Ishikawa (cell line): ENCODE measurements at regions not wholly inside any gene's neighbourhood (a gene's known extent, or its start where the extent isn't known, plus 50 kb on each side); places are given as distances from the start of the nearest gene placed in this dataset.

Experiments
- CEBPB ChIP-seq: IDR thresholded peaks from 2 replicates; pipeline ENCODE4 v1.6.1; 2012
- CREB1 ChIP-seq: IDR thresholded peaks from 2 replicates; pipeline ENCODE4 v1.6.1; 2012; ENCODE audit warnings: low read depth
- EGR1 ChIP-seq: IDR thresholded peaks from 2 replicates; pipeline ENCODE4 v1.6.1; 2012
- EP300 ChIP-seq: IDR thresholded peaks from 2 replicates; pipeline ENCODE4 v1.6.1; 2012; ENCODE audit warnings: borderline replicate concordance
- FOXM1 ChIP-seq: IDR thresholded peaks from 2 replicates; pipeline ENCODE4 v1.6.1; 2012; ENCODE audit warnings: low read depth, borderline replicate concordance
- NFIC ChIP-seq: IDR thresholded peaks from 2 replicates; pipeline ENCODE4 v1.6.1; 2012
- RAD21 ChIP-seq: IDR thresholded peaks from 2 replicates; pipeline ENCODE4 v1.6.1; 2012; ENCODE audit warnings: low read depth
- TAF1 ChIP-seq: IDR thresholded peaks from 2 replicates; pipeline ENCODE4 v1.6.1; 2012; ENCODE audit warnings: low read depth, mild to moderate bottlenecking
- TCF12 ChIP-seq: IDR thresholded peaks from 2 replicates; pipeline ENCODE4 v1.6.1; 2012; ENCODE audit warnings: low read depth
- TEAD4 ChIP-seq: IDR thresholded peaks from 2 replicates; pipeline ENCODE4 v1.6.1; 2012
- YY1 ChIP-seq: IDR thresholded peaks from 2 replicates; pipeline ENCODE4 v1.6.1; 2012; ENCODE audit warnings: low read depth
- ZBTB7A ChIP-seq: IDR thresholded peaks from 2 replicates; pipeline ENCODE4 v1.6.1; 2012; ENCODE audit warnings: low read depth
- TF ChIP-seq, protein P1 (sequence below): IDR thresholded peaks from 2 replicates; pipeline ENCODE4 v1.6.1; 2012
- TF ChIP-seq, protein P2 (sequence below): IDR thresholded peaks from 2 replicates; pipeline ENCODE4 v1.6.1; 2012; ENCODE audit warnings: low read depth, mild to moderate bottlenecking
- TF ChIP-seq, protein P3 (sequence below): IDR thresholded peaks from 2 replicates; pipeline ENCODE4 v1.6.1; 2012

DNA sequence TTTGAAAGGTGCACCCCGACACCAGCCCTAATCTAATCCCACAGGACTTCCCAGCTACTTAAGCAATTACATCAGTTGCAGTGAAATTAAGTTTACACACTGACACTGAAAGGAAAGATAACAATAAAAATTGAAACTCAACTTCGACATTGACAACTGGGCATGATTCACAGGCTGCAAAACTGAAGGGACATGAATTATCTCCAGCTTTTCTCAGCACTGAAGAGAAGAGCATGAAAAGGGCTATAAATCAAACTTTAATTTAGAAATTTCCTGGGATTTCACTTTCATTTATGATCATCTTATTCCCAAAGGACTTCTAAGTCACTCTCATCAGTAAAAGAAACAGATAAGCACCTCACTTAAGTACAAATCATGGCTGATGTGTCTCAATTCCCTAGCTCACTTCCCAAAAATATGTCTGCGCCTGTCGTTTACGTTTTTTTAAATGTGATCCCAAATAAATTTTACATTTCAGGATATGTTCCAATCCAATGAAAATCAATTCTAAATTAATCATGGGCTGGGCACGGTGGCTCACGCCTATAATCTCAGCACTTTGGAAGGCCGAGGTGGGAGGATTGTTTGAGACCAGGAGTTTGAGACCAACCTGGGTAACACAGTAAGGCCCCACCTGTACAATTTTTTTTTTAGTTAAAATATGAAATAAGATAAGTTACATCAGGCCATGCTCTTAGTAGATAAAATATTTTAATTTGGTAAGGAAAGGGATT is 134.4 kb upstream of the TBL1X start:
- TF ChIP-seq FOXM1, result no peak
- TF ChIP-seq, protein P1, sequence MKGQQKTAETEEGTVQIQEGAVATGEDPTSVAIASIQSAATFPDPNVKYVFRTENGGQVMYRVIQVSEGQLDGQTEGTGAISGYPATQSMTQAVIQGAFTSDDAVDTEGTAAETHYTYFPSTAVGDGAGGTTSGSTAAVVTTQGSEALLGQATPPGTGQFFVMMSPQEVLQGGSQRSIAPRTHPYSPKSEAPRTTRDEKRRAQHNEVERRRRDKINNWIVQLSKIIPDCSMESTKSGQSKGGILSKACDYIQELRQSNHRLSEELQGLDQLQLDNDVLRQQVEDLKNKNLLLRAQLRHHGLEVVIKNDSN, result no peak

DNA sequence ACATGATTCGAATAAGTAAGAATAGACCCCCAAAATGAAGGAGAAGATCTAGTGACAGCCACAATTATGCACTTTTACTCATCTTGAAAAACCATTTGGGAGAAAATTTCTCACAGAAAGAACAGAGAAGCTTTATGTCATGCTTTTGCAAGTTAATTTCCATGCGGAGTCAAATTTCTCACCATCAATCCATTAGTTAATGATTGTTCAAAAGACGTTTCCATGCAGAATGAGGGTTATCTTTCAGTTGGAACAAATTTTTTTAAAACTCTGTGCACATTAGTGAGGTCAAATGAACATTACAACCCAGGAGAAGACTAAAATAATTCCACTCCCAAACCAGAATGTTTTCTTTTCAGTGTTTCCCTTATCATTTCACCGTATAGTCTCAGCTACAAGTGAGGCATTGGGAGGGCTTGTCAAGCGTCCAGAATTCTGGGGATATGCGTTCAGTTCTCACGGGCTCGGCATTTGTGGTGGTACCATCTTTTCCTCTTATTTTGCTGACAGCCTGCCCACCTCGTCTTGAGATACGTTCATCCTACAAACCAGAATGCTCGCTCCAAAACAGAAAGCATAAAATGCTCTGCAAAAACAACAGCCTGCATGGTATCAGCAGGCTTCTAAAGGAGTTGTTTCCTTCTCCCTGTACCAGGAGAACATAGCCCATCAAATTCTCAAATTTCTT is 130.8 kb upstream of the TBL1X start:
- TF ChIP-seq TEAD4 (no peak), CEBPB (no peak), FOXM1 (no peak), EP300 (no peak), TAF1 (no peak), ZBTB7A (no peak), EGR1 (no peak), RAD21 (no peak), NFIC (no peak)
- TF ChIP-seq, protein P1, result no peak
- TF ChIP-seq, protein P2, sequence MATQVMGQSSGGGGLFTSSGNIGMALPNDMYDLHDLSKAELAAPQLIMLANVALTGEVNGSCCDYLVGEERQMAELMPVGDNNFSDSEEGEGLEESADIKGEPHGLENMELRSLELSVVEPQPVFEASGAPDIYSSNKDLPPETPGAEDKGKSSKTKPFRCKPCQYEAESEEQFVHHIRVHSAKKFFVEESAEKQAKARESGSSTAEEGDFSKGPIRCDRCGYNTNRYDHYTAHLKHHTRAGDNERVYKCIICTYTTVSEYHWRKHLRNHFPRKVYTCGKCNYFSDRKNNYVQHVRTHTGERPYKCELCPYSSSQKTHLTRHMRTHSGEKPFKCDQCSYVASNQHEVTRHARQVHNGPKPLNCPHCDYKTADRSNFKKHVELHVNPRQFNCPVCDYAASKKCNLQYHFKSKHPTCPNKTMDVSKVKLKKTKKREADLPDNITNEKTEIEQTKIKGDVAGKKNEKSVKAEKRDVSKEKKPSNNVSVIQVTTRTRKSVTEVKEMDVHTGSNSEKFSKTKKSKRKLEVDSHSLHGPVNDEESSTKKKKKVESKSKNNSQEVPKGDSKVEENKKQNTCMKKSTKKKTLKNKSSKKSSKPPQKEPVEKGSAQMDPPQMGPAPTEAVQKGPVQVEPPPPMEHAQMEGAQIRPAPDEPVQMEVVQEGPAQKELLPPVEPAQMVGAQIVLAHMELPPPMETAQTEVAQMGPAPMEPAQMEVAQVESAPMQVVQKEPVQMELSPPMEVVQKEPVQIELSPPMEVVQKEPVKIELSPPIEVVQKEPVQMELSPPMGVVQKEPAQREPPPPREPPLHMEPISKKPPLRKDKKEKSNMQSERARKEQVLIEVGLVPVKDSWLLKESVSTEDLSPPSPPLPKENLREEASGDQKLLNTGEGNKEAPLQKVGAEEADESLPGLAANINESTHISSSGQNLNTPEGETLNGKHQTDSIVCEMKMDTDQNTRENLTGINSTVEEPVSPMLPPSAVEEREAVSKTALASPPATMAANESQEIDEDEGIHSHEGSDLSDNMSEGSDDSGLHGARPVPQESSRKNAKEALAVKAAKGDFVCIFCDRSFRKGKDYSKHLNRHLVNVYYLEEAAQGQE, result no peak

DNA sequence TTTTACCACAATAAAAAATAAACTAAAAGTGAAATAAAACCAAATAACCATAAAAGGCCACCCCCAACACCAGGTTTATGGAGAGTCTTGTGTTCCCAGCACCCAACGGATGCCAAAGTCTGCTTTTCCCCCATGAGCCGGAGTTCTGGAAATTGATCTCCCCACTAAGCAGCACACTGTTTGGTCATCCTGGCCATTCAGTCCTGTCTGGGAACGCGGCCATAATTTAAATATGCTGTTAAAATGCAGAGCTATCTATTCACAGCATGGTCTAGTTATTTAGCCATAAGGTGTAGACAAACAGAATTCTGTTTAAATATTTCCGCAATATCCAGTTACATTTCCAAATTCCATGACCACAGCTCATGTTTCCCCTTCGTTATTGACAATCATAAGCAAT is 129.6 kb upstream of the TBL1X start:
- TF ChIP-seq, protein P2, result no peak
- TF ChIP-seq ZBTB7A, result no peak
- no peak for TF ChIP-seq EP300
- TF ChIP-seq TEAD4, result no peak
- TF ChIP-seq FOXM1, result no peak
- no peak for TF ChIP-seq TAF1
- no peak for TF ChIP-seq CREB1
- TF ChIP-seq NFIC, result no peak
- TF ChIP-seq, protein P1, result no peak
- TF ChIP-seq RAD21, result no peak
- TF ChIP-seq EGR1, result no peak
- no peak for TF ChIP-seq YY1
- TF ChIP-seq CEBPB, result no peak
- TF ChIP-seq, protein P3, sequence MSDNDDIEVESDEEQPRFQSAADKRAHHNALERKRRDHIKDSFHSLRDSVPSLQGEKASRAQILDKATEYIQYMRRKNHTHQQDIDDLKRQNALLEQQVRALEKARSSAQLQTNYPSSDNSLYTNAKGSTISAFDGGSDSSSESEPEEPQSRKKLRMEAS, result no peak
- no peak for TF ChIP-seq TCF12

DNA sequence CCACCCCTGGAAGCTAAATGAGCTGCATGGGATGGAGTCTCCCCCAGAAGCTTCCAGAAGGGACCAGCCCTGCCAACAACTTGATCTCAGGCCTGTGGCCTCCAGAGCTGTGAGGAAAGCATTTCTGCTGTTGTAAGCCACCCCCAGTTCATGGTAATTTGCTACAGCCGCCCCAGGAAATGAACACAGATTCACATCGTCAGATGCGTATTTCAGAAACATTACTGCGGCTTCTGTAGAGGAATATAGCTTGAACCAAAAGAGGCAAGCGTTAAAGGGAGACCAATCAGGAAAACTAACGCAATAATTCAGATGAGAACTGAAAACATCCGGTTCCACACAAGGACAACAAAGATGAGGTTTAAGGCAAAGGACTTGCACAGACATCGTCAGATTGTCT is 128.4 kb upstream of the TBL1X start:
- TF ChIP-seq RAD21, result no peak
- no peak for TF ChIP-seq TCF12
- TF ChIP-seq TAF1, result no peak
- no peak for TF ChIP-seq CREB1
- no peak for TF ChIP-seq FOXM1
- TF ChIP-seq ZBTB7A, result no peak
- TF ChIP-seq EP300, result no peak

DNA sequence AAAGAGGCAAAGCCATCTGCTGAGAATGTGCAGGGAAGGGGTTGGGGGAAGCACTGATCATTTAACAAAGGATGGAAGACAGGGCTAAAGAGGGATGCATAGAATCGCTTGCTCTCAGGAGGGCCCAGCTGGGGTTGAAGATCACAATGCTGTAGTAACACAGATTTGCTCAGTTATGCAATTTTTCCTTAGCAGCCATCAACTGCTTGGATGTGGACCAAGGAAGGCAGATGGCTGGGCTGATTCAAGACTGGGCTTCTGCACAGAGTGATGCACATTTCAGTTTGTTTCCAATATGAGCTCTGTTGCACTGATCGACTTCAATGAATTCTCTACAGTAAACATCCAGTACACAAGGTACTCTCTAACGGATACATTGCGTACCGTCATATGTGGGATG is 127.8 kb upstream of the TBL1X start:
- TF ChIP-seq, protein P2, result no peak
- TF ChIP-seq CEBPB, result no peak
- no peak for TF ChIP-seq ZBTB7A
- no peak for TF ChIP-seq EGR1
- TF ChIP-seq YY1, result no peak
- no peak for TF ChIP-seq EP300
- TF ChIP-seq, protein P3, result no peak
- no peak for TF ChIP-seq NFIC
- no peak for TF ChIP-seq CREB1
- TF ChIP-seq TEAD4, result no peak
- TF ChIP-seq, protein P1, result no peak
- no peak for TF ChIP-seq RAD21
- TF ChIP-seq TAF1, result no peak
- no peak for TF ChIP-seq FOXM1
- no peak for TF ChIP-seq TCF12
